CD4-positive, alpha-beta T cell treated with Interleukin-15 for 4 hours (primary cell): ENCODE measurements at regions not wholly inside any gene's neighbourhood (a gene's known extent, or its start where the extent isn't known, plus 50 kb on each side); places are given as distances from the start of the nearest gene placed in this dataset.

ENCODE experiments used
- DNase-seq: peaks from one replicate; pipeline ENCODE4 v3.0.0-alpha.2; 2020; ENCODE audit warnings: low spot score

DNA sequence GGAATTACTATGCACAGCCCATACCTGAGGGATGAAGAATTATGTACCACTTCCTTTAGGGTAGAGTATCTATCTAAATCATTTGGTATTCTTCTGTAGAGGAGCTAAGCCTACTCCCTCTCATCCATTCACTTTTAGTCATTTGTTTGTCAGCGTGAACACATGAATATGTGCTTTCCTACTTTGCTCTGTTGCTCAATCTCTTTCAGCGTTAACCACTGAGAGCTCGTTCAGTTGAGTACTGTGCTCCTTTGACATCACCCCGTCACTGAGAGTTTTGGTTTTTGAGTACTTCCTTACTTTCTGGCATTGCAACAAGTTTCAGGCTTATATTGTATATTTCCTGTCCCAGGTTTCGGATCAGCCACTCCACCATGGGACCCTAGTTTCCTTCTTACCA is 700.6 kb downstream of the NLGN4X start:
- no peak for DNase-seq

DNA sequence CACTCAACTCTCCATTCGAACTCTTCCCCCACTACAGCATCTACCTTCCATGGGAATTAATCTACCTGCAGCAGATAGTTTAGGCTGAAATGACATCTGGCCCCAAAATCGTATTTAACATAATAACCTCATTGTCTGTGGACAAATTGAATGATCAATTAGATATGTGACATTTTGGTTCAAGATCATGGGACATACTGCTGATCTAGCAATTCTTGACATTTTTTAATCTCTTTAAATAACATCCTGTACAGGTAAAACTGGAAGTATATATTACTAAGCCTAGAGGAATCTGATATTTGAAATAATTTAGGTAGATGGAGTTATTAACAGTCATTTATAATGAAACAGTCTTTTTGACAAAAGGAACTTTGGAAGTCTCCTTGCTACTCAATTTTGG is 702.5 kb downstream of the NLGN4X start:
- no peak for DNase-seq

DNA sequence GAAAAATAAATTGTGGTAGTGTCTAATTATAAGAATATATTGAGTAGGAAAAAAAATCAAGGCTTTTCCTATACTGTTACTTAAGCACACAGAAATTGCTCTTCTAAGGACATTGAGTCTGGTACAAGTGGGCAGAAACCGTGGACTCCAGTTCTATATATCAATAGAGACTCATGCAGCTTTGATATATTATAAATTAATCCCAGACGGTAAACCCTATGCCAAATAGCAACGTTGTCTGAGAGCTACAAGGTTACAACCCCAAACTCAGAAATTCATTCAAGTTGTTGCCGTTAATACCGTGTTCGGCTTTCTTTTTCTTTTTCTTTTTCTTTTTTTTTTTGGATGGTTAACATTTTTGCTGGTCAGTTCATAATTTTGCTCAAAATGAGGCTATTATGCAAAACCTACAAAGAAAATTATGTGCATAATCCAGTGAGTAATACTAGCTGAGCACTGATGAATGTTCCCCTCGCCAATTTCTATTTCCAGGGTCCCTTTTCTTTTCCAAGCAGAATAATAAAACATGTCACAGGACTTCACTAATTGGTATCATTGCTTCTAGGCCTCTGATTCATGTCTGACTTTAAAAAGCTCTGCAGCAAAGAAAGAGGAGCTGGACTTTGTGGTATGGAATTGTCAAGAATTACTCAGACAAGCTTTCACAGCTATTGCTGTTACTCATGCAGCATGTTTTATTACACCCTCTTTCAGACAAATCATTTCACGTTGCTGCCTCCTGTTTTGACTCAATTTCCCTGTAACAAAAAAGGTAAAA is 737.7 kb downstream of the NLGN4X start:
- no peak for DNase-seq

DNA sequence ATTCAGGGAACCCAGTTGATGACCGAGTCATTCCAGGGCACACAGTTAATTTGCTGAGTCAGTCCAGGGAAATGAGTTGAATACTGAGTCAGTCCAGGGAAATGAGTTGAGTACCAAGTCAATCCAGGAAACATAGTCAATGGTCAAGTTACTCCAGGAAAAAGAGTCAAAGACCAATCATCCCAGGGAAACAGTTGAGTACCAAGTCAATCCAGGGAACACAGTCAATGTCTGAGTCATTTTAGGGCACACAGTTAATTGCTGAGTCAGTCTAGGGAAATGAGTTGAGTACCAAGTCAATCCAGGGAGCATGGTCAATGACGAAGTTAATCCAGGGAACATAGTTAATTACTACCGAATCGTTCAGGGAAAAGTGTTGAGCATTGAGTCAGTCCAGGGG is 754.4 kb downstream of the NLGN4X start:
- DNase-seq: no peak

DNA sequence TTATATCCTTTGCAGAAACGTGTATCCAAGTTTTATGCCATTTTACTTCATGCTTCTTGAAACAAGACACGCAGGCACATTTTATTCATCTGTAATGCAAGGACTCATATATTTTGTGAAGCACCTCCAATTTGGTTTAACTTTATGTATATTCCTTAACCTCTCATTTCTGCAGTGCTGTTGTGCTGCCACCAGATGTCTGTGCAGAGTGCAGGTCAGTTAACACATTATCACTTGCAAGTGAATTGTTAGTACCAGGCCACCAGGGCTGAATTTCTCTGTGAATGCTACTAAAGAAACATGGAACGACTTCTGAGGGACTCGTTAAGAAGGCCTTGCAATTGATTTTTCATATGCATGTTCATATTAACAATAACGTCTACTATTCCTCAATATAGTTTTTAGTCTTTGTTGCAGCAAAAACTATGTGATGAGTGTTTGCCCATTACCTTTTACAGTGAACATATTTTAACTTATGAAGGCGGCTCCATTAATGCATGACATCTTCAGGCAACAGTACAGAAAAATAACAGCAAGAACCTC is 770.3 kb downstream of the NLGN4X start:
- DNase-seq: no peak

DNA sequence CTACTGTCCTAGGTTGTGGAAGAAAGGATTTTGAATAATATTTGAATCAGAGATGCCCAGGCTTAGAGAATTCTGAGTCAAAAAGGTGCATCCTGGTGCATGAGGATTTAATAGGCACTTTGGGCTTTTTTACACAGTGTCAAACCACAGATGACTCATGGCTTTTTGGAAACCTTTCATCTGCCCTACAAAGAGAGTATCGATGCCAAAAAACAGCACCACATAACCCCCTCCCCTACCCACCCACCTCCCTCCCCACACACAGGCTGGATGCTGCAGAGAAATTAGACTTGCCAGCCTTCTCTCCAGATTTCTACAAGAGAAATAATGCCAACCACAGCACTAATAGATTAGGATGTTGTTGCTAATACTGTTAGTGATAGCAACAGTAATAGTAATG is 779.3 kb downstream of the NLGN4X start:
- DNase-seq: no peak

DNA sequence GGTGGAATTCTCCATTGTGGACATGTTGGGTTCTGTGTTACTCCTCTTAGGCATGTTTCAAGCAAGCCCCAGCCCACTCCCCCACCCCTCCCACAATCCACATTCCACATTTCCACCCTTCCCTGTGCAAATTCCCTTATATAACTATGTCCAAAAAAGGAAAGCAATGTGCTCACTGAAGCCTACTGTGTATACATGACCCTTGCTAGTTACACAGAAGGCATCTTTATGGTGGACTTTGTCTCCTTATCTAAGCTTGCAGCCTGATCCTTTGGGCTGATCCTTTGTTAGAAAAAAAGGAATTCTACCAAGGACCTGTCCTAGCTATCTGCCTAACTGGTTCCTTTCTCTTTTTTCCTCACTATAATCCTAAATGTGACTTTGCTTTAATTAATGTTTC is 796.8 kb downstream of the NLGN4X start:
- no peak for DNase-seq

DNA sequence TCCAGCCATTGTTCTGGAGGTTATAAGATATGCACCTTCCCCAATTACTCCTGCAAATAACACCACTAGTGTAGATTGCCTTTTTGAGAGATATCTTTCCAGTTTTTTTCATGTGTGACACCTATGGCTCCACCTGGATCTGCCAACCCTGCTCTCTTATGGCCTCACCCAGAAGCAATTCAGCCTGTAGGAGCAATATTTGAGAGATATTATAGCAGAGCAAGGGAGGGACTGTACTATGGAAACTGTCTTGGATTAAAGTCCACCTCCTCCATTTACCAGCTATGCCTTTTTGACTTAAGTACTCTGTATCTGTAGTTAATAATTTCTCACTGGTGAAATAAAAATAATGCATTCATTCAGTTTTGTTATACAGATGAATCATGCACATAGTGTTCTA is 803.5 kb downstream of the NLGN4X start:
- no peak for DNase-seq

DNA sequence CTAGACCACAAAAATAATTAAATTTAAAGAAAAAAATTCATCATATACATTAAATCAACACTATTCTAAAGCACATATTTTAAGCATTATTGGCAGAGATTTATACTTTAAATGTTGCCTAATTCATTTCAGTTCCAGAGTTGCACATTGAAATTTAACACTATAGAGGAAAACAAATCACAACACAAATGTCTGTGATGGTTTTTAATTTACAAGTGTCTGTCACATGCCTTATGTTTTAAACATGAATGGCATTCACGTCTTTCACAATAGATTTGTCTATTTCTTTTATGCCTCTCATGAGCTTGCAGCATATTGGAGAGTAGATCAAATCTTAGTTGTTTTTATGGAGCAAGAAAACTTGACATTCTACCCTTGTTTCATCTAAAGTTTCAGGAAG is 811.3 kb downstream of the NLGN4X start:
- no peak for DNase-seq

DNA sequence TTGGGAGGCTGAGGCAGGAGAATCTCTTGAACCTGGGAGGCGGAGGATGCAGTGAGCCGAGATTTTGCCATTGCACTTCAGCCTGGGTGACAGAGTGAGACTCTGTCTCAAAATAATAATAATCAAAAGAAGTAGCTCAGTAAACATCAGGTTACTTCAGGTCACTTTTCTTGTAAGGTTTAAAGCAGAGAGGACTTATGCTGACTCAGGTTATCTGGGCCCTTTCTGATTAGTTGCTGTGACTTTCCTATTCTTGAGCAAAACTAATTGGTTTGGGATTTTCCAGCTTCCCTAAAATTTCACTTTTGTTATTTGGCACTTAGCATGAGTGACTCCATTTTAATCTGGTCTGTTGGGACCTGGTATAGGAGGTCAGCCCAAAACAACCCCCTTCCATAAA is 812.9 kb downstream of the NLGN4X start:
- no peak for DNase-seq

DNA sequence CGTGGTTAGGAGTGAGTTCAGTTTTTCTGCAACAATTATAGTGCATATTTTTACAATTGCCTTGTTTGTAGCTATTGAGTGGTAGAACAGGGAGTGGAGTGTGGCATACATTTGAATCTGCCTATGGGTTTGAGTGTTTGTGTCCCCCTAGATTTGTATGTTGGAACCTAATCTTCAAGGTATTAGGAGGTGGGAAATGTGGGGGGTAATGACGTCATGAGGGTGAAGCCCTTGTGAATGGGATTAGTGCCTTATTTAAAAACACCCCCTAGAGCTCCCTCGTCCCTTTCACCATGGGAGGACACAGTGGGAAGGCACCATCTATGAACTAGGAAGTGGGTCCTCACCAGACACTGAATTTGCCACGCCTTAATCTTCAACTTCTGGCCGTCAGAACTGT is 819.6 kb downstream of the NLGN4X start:
- DNase-seq: no peak

DNA sequence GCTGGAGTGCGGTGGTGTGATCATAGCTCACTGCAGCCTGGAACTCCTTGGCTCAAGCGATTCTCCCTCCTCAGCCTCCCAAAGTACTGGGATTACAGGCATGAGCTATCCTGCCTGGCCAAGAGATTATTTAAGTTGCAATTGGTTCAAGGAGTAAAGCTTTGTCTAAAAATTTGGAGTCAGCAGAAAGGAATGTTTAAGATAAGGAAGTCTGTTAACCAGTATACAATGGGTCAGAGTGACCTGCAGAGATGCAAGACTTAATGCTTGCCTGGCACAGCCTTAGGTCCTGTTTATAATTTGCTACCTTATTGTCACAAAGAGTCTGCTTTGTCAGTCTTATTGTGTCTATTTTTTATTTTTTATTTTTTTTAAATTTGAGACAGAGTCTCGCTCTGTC is 826.2 kb downstream of the NLGN4X start:
- DNase-seq: no peak

DNA sequence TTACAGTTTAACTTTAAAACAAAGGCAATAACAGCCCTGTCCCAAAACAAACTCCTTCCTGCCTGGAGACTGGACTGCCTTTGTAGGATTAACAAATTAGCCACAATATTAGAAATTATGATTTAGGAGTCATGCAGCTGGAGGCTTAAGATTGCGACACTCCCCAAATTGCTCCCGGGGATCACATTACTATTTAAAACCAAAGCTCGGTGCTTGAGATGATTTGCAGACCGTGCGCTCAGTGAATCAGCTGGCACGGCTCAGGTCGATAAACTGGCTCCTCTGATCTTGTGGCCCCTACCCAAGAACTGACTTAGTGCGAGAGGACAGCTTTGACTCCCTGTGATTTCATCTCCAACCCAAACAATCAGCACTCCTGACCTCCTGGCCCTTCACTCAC is 829.3 kb downstream of the NLGN4X start:
- no peak for DNase-seq

DNA sequence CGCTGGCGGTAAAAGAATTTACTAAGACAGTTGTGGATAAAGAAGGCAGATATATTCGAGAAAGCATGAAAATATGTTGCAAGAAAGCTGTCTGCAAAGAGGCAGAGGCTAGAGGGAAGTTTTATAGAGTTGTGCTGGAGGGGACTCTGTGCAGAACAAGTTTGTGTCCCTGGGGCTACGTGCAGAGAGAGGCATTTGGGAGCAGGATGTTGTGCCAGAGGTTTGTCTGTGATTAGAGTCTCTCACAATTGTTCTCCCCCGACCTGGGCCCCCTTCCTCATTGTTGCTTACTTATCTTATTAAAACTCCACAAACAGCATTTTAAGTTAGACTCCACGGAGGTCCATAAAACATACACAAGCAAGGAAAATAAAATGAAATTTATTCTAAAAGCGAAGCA is 831.3 kb downstream of the NLGN4X start:
- DNase-seq: no peak

DNA sequence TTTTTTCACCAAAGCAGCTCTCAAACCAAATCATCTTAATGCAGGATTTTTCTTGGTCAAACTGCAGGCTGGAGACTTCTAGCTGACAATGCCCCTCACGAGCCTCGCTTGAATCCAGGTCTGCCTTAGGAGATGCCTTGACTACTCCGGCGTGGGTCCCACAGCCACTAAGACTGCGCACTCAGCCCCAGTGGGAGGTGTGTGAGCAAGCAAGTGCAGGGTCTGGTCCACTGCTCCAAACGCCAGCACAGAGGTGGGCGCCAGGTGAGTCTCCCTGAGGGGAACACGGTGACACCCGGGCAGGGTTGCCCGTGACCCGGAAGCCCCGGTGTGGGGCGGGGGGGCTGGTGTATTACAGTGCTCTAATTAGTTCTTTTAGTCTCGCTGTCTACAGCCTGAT is 838.3 kb downstream of the NLGN4X start:
- DNase-seq: no peak

DNA sequence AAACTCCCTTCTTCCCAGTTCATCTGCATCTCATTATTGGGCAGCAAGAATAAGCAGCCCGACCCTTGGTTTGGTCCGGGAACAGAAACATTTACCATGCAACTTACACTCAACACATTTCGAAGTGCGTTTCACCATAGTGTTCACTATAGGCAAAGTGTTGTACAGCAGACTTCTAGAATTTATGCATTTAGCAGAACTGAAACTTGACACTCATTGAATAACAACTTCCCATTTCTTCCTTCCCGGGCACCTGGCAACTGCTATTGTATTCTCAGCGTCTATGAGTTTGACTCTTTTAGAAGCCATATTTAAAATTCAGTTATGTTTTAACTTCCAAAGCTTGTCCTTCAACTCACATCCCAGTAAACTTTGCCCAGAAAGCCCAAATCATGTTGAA is 840.6 kb downstream of the NLGN4X start:
- no peak for DNase-seq

DNA sequence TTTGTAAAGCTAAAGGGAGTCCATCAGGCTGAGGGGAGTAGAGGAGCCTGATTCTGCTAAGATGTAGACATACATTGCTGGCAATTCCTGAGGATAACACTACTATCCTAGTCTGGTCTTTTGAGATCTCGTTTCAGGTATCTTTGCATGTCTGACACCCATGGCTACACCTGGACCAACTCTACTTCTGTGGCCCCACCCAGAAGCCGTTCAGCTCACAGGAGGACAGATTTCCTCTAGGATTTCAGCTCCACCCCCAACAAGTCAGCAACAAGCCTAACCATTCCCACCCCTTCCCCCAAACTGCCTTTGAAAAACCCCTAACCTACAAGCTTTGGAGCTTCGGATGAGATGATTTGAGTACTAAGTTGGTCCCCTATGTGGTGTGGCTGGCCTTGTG is 848.2 kb downstream of the NLGN4X start:
- DNase-seq: no peak

DNA sequence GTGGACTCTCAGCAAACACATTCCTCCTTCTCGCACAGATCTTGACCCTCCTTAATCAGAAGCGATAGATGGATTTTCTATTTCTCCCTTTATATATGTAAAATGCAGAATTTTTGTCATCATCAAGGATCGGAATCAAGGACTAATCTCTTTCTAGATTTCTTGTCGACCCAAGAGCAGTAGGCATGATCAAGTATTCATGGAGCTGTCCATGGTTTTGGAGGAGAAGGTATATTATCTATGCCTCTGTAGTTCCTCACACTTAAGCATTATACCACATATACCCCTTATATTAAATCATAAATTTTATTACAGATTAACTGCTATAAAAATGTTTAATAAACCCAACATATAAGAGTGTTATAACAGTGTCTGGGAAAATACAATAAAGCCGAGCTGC is 886.8 kb downstream of the NLGN4X start:
- no peak for DNase-seq

DNA sequence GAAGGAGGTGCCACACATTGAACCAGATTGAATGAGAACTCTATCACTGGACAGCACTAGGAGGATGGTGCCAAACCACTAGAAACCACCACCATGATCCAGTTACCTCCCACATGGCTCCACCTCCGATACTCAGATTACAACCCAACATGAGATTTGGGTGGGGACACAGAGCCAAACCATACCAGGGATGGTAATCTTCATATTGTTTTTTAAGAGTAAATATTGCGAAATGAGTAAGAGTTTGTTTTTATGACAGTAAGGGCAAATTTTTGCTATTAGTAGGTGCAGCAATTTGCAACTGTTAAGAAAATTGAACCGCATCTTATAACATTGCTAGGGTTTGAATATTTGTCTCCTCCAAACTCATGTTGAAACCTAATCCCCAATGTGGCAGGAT is 891.5 kb downstream of the NLGN4X start:
- DNase-seq: no peak

DNA sequence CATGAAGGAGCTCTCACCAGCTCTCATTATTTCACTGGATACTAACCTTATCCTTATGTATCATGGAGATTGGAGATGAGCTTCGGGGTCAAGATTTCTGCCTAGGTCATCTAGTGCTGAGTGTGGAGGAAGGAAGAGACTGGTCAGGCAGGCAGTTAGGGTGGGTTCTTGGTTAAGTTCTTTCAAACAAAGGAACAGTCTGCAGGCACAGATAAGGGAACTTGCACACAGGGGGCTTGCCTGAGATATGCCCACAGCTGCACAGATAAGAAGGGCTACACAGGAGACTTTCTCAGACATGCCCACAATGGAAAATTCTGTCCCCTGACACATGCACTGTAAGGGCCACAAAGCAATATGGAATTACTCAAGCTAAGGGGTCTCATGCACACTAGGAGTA is 904.1 kb downstream of the NLGN4X start:
- no peak for DNase-seq

DNA sequence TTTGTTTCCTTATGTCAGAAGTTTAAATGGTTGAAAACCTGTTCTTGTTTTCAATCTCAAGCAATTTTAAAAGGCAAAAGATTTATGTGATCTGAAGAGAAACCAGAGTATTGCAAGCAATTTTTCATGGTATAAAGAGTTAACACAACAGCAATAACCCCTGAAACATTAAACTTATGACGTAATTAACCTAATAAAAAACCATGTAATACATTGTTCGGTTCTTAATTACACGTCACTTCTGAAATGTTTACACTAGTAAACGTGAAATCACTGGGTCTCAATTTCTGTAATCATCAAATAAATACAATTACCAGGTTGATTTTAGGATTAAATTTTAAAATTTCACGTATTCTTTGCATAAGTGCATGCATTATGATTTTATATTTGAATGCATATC is 914.5 kb downstream of the NLGN4X start:
- no peak for DNase-seq

DNA sequence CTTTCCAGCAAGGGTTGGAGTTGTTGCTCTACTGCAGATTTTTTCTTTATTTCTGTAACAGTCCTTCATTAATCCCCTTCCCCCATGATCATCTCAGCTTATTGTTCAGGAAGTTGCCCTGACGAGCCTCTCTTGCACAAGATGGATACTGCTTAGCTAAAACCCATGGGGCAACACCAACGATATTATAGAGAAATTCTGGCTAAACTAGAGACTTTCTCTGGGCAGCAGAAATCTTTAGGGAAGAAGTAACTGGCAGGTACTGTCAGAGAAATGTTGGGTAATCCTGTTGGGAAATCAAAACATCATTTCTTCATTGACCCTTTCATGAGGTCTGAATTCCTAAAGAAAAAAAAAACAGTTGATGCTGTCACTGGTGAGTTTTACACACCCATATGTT is 921.3 kb downstream of the NLGN4X start:
- DNase-seq: no peak

DNA sequence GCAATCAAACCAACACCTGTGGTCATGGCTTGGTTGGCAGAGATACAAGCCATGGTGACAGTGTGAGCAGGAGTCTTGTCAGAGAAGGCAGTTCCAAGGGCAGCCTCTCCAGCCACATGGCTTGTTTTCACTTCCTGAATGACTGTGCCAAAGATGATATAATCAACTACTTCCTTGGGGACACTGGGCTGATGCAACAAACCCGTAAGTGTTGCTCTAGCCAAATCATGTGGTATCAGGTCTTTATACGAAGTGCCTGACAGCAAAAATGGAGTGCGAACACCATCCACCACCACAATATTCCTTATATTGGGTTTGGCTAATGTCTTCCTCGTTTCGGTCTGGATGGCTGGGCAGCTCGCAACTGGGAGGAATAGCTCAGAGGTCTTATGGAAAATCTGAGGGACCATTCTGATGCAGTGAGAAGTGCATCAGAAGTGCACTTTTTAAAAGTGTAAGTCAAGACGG is 922.0 kb downstream of the NLGN4X start:
- DNase-seq: no peak

DNA sequence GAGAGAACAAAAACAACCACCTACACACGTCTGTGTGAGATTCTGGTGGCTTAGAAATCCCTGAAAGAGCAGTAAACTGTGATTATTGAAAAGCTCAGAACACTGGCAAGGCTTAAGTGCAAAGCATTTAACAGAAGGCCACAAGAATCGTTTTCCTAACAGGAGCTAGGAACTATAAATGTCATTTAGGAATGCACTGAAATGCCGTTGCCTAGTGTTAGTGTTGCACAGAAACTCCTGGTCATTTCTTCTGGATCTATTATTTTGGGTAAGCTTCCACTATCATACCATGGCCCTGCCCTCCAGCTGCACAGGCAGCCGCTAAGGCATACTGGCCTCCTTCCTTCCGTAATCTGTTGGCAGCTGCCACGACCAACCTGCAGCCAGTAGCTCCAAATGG is 923.2 kb downstream of the NLGN4X start:
- DNase-seq: no peak
